MCF 10A (cell line): ENCODE measurements at regions not wholly inside any gene's neighbourhood (a gene's known extent, or its start where the extent isn't known, plus 50 kb on each side); places are given as distances from the start of the nearest gene placed in this dataset.

Source experiments
- BruUV-seq: library from RNA; stranded (reverse); fragments of 400-500 nt; replicated peaks from 2 replicates; lab custom pipeline; 2021; lab: Mats Ljungman, UMichigan
- CTCF ChIA-PET: fragments of 300-600 bp; sonication (Branson Sonifier 250); formaldehyde crosslinking; extraction: SDS; loops from one replicate; lab custom pipeline; 2021; ENCODE audit warnings: antibody characterized with exemption, inconsistent platforms; lab: Yijun Ruan, JAX
- POLR2A ChIA-PET: fragments of 300-600, 350-650 bp; sonication (Branson Sonifier 250); formaldehyde crosslinking; extraction: SDS; loops from one replicate; lab custom pipeline; 2020; ENCODE audit warnings: antibody characterized with exemption, inconsistent platforms; lab: Yijun Ruan, JAX
- DNase-seq: peaks from one replicate; pipeline ENCODE4 v3.0.0-alpha.2; 2018; ENCODE audit not compliant: unreplicated experiment
- H3K27ac Mint-ChIP-seq: one replicate; pipeline ENCODE4 v1.8.0; 2022; ENCODE audit warnings: mild to moderate bottlenecking, low read depth, mixed read lengths; ENCODE audit not compliant: unreplicated experiment
- H3K27me3 Mint-ChIP-seq: one replicate; pipeline ENCODE4 v1.8.0; 2022; ENCODE audit warnings: mixed read lengths; ENCODE audit not compliant: insufficient read depth, unreplicated experiment
- H3K36me3 Mint-ChIP-seq: one replicate; pipeline ENCODE4 v1.8.0; 2022; ENCODE audit warnings: mild to moderate bottlenecking, moderate library complexity, mixed read lengths; ENCODE audit not compliant: insufficient read depth, unreplicated experiment
- H3K4me1 Mint-ChIP-seq: one replicate; pipeline ENCODE4 v1.8.0; 2022; ENCODE audit warnings: mixed read lengths; ENCODE audit not compliant: insufficient read depth, unreplicated experiment
- H3K4me3 Mint-ChIP-seq: one replicate; pipeline ENCODE4 v1.8.0; 2022; ENCODE audit warnings: mild to moderate bottlenecking, moderate library complexity, mixed read lengths; ENCODE audit not compliant: unreplicated experiment
- H3K9me3 Mint-ChIP-seq: one replicate; pipeline ENCODE4 v1.8.0; 2022; ENCODE audit warnings: mixed read lengths; ENCODE audit not compliant: unreplicated experiment
- CTCF ChIP-seq: fragments of 200-600 bp; IDR thresholded peaks from one replicate; pipeline ENCODE4 v1.8.0; 2022; ENCODE audit warnings: antibody characterized with exemption, mild to moderate bottlenecking; ENCODE audit not compliant: unreplicated experiment
- intact Hi-C: fragments of 100-400 bp; cut with micrococcal nuclease; formaldehyde crosslinking; loops from 2 replicates; pipeline ENCODE4 v1.14.1; 2022

- intact Hi-C loops: loop anchor here (5.0 kb wide), 1 partner anchor 91 kb away; no protein-coding TSS in a partner anchor
- H3K36me3 Mint-ChIP-seq: no peaks in the 10 kb centered on the region
- CTCF ChIA-PET: interaction anchor here (0.6 to 0.9 kb wide), 2 partner anchors 125 to 174 kb away, joined by 3 read pairs; no protein-coding TSS in a partner anchor
Observed at GRCh38 chr3:139203752-139204151, 140.1 kb upstream of the MRPS22 start.

GRCh38 chr3:139204728-139205127, 139.1 kb upstream of the MRPS22 start:
- Mint-ChIP-seq H3K4me1 (no peaks in the 10 kb centered on the region), H3K27me3 (peaks cover 11% of the 10 kb centered on the region), H3K4me3 (no peak overlapping the region), H3K9me3 (no peaks in the 10 kb centered on the region), H3K27ac (no peak overlapping the region), H3K36me3 (no peaks in the 10 kb centered on the region)
- CTCF ChIA-PET: interaction anchor here (0.9 to 1.2 kb wide), 2 partner anchors 93 to 264 kb away, joined by 3 to 6 read pairs; no protein-coding TSS in a partner anchor
- POLR2A ChIA-PET: no interaction called here
- intact Hi-C loops: loop anchor here (5.0 kb wide), 1 partner anchor 92 kb away; no protein-coding TSS in a partner anchor
- no peak for TF ChIP-seq CTCF
- DNase-seq: no peak
- BruUV-seq: no TSS peak

More at GRCh38 chr3:139203752-139204151, 140.1 kb upstream of the MRPS22 start:
- POLR2A ChIA-PET: interaction anchor here (1.1 kb wide), 1 partner anchor 35 kb away, joined by 3 read pairs; no protein-coding TSS in a partner anchor
- Mint-ChIP-seq H3K27me3 (peaks cover 3% of the 10 kb centered on the region), H3K9me3 (no peaks in the 10 kb centered on the region), H3K27ac (no peak overlapping the region), H3K4me3 (no peak overlapping the region), H3K4me1 (peaks cover 4% of the 10 kb centered on the region)
- no TSS peak for BruUV-seq
- DNase-seq: no peak
- no peak for TF ChIP-seq CTCF

GRCh38 chr3:139213936-139214335, 129.9 kb upstream of the MRPS22 start:
- Mint-ChIP-seq H3K27me3 (peaks cover 6% of the 10 kb centered on the region), H3K27ac (no peak overlapping the region), H3K4me3 (no peak overlapping the region), H3K4me1 (no peaks in the 10 kb centered on the region), H3K36me3 (no peaks in the 10 kb centered on the region), H3K9me3 (no peaks in the 10 kb centered on the region)
- no peak for TF ChIP-seq CTCF
- BruUV-seq: no TSS peak
- ChIA-PET POLR2A (no interaction called here), CTCF (interaction anchor here (0.5 to 0.6 kb wide), 2 partner anchors 26 to 1556 kb away, joined by 3 to 4 read pairs; no protein-coding TSS in a partner anchor)
- intact Hi-C loops: no loop called here
- no peak for DNase-seq

GRCh38 chr3:139216958-139217357, 126.9 kb upstream of the MRPS22 start:
- no peaks in the 10 kb centered on the region for H3K4me1 Mint-ChIP-seq
- no peak for DNase-seq
- CTCF ChIA-PET: interaction anchor here (0.6 to 0.7 kb wide), 2 partner anchors 1109 to 1941 kb away, joined by 3 read pairs; no protein-coding TSS in a partner anchor
- no peak overlapping the region for H3K27ac Mint-ChIP-seq
- intact Hi-C loops: no loop called here
- no peaks in the 10 kb centered on the region for H3K36me3 Mint-ChIP-seq
- no TSS peak for BruUV-seq
- no peak overlapping the region for H3K4me3 Mint-ChIP-seq
- POLR2A ChIA-PET: no interaction called here
- no peaks in the 10 kb centered on the region for H3K27me3 Mint-ChIP-seq
- no peak for TF ChIP-seq CTCF
- H3K9me3 Mint-ChIP-seq: no peaks in the 10 kb centered on the region
